ENCODE measurements at regions not wholly inside any gene's neighbourhood (a gene's known extent, or its start where the extent isn't known, plus 50 kb on each side); places are given as distances from the start of the nearest gene placed in this dataset.

DNA sequence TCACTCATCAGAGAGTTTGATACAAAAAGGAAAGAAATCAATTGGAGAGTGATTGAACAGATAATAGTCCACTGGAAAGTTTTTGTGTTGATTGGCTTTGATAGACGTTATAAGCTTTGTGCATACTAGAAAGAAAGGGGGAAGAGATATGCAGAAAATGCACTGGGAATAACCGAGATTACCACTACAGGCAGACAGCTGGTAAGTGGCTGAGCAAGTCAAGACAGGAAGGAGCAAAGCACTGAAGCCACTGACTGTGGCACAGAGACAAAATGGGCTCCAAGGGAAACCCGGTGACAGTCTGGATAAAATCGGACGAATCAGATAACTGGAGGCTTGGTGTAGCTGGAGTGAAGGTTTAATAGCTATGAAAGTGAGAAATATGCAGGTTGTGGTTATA is 209.0 kb downstream of the SIM1 start:
- Mint-ChIP-seq H3K27me3 (no peaks in the 10 kb centered on the region), H3K36me3 (no peaks in the 10 kb centered on the region), H3K9me3 (no peaks in the 10 kb centered on the region), H3K4me3 (peak overlapping the region in 1 of 4 donors; percentile 32), H3K27ac (no peak overlapping the region), H3K4me1 (peaks cover 0 to 9% (median 4%) of the 10 kb centered on the region in 3 donors)

DNA sequence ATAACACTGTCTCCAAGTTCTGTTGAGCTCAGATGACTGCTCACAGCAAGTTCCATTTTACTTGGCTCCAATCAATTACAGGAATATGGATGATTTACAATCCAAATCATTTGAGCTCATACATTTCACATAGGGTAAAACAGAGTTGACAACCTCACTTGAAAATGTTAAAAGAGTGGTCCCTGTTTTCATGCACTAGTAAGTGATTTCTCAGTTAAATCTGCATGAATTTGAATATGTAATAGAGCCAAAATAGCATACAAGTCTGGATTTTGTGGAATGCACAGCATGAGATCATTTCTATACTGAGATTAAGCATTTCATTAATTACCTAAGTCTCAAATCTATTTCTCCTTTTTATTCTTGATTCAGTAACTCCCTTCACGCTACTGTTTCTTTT is 217.6 kb downstream of the SIM1 start:
- no peak overlapping the region for H3K4me3 Mint-ChIP-seq
- no peak overlapping the region for H3K27ac Mint-ChIP-seq
- no peaks in the 10 kb centered on the region for H3K9me3 Mint-ChIP-seq
- H3K4me1 Mint-ChIP-seq = no peaks in the 10 kb centered on the region
- no peaks in the 10 kb centered on the region for H3K36me3 Mint-ChIP-seq
- H3K27me3 Mint-ChIP-seq = peaks cover 2% of the 10 kb centered on the region

DNA sequence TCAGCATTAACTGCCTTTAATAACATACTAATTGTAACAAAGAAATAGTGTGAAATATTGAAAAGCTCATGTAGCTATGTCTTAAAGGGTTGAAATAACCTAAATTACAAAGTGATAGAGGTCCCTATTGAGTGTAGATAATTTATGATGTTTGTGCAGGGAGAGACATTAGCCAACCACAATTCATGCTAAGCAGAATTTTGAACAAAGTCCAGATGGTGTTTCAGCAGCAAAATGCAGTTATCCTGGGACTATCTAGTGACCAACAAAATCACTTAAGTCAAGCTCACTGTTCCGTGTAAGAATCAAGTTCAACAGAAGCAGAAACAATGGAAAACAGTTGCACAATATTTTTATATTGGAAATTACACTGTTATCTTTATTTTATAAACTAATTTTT is 218.5 kb downstream of the SIM1 start:
- Mint-ChIP-seq H3K27ac (no peak overlapping the region), H3K27me3 (peaks cover 2% of the 10 kb centered on the region), H3K4me1 (no peaks in the 10 kb centered on the region), H3K4me3 (no peak overlapping the region), H3K9me3 (no peaks in the 10 kb centered on the region), H3K36me3 (no peaks in the 10 kb centered on the region)

DNA sequence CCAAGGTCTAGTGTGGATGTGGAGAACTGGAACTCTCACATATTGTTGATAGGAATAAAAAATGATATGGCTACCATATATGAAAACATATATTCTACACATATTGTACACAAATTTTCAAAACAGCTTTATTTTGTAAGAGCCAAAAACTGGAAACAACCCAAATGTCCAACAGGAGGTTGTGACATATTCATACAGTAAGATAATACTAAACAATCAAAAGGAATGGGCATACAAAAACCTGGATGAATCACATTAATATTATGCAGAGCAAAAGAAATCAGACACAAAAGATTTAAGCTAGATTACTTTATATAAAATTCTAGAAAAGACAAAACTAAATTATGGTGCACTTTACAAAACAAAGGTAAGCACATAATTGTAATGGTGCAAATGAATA is 223.9 kb downstream of the SIM1 start:
- peaks cover 5% of the 10 kb centered on the region for H3K27me3 Mint-ChIP-seq
- no peaks in the 10 kb centered on the region for H3K9me3 Mint-ChIP-seq
- H3K27ac Mint-ChIP-seq = no peak overlapping the region
- no peaks in the 10 kb centered on the region for H3K4me1 Mint-ChIP-seq
- H3K4me3 Mint-ChIP-seq = no peak overlapping the region
- no peaks in the 10 kb centered on the region for H3K36me3 Mint-ChIP-seq

GRCh38 chr6:100237821-100238220 is 226.9 kb downstream of the SIM1 start:
- H3K4me1 Mint-ChIP-seq = no peaks in the 10 kb centered on the region
- H3K36me3 Mint-ChIP-seq = no peaks in the 10 kb centered on the region
- peaks cover 7% of the 10 kb centered on the region for H3K27me3 Mint-ChIP-seq
- no peaks in the 10 kb centered on the region for H3K9me3 Mint-ChIP-seq
- H3K4me3 Mint-ChIP-seq = no peak overlapping the region
- no peak overlapping the region for H3K27ac Mint-ChIP-seq

DNA sequence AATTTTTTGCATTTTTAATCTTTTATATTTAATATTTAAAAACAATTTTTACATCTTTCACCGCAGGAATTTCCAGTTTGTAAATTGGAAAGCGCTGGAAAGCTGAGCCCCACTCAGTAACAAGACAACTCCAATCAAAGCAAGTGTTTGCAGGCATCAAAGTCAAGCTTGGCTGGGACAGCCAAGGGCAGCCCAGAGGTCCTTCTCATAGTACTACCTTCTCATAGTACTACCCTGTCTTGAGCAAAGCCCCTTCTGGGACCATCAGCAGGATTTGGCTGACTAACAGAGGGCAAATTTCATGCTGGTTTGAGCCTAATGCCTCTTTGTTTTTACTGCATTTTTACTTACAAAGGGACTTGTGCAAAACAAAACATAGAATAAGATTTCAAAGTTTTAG is 228.3 kb downstream of the SIM1 start:
- Mint-ChIP-seq H3K36me3 (no peaks in the 10 kb centered on the region), H3K4me1 (no peaks in the 10 kb centered on the region), H3K27ac (no peak overlapping the region), H3K4me3 (no peak overlapping the region), H3K27me3 (peaks cover 7% of the 10 kb centered on the region), H3K9me3 (no peaks in the 10 kb centered on the region)

DNA sequence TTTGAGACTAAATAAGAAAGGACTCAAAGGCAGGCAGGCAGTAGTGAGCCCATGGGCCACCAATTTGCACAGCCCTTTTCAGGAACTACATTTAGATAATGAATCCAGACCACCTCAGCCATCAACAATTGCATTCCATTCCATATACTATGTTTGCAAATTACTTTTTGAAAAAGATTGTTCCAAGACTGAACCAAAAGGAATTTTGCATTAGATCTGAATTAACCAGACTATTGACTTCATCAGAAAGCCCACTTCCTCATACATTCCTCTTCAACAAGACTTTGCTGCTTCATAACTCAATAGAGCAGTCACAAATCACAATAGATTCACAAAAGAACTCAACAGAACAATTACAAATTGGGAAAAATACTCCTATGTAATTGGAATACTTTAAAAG is 229.1 kb downstream of the SIM1 start:
- Mint-ChIP-seq H3K27ac (no peak overlapping the region), H3K4me1 (no peaks in the 10 kb centered on the region), H3K36me3 (no peaks in the 10 kb centered on the region), H3K4me3 (no peak overlapping the region), H3K9me3 (no peaks in the 10 kb centered on the region), H3K27me3 (peaks cover 7% of the 10 kb centered on the region)

GRCh38 chr6:100234625-100235024 is 230.1 kb downstream of the SIM1 start:
- Mint-ChIP-seq H3K9me3 (no peaks in the 10 kb centered on the region), H3K36me3 (no peaks in the 10 kb centered on the region), H3K4me1 (peaks cover 0 to 3% (median 1%) of the 10 kb centered on the region in 3 donors), H3K27me3 (peaks cover 7% of the 10 kb centered on the region), H3K27ac (no peak overlapping the region), H3K4me3 (no peak overlapping the region)

DNA sequence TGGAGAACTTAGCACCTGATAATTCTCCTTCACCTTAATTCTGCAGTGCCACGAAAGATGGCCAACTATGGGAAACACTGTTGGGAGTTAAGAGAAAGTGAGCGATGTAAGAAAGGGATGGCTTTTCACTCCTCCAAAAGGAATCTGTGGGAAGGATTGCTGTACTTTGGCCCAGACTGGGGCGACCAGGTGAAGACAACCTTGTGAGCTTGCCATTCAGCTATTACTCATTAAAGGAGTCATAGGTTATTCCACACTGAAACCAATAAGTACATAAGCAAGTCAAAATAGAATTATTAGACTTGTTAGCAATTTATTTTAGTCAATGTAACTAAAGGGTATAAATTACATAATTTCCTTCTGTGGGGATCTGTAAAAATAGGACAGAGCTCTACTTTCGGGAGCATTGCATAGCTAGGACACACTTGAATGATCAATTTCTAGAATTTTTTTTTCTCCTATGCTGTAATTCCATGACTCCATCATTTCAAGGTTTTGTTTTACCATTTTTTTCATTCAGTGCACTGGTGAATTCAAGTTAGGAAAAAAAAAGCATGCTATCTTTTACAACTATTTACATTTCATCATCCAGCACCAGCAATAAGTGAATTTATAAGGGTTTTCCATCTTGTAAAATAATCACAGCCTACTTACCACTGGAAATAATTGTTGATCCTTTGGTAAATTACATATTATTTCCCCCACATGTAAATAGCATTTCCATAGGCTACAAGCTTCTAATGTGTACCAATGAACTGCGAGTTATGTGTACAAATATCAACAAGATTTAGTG is 231.7 kb downstream of the SIM1 start:
- peaks cover 4% of the 10 kb centered on the region for H3K27me3 Mint-ChIP-seq

GRCh38 chr6:100230953-100231316 is 233.8 kb downstream of the SIM1 start:
- H3K4me1 Mint-ChIP-seq = peaks cover 8 to 20% (median 14%) of the 10 kb centered on the region in 3 donors
- no peaks in the 10 kb centered on the region for H3K9me3 Mint-ChIP-seq
- peaks cover 4% of the 10 kb centered on the region for H3K27me3 Mint-ChIP-seq
- peak overlapping the region in 1 of 3 donors; percentile 31 for H3K27ac Mint-ChIP-seq
- peak overlapping the region in 1 of 4 donors; percentile 74 for H3K4me3 Mint-ChIP-seq
- no peaks in the 10 kb centered on the region for H3K36me3 Mint-ChIP-seq

More for the DNA sequence above, 231.7 kb downstream of the SIM1 start:
- Mint-ChIP-seq H3K4me3 (peak overlapping the region in 1 of 4 donors; percentile 8), H3K27ac (no peak overlapping the region), H3K36me3 (no peaks in the 10 kb centered on the region), H3K9me3 (no peaks in the 10 kb centered on the region), H3K4me1 (peaks cover 5 to 16% (median 10%) of the 10 kb centered on the region in 3 donors)

- Mint-ChIP-seq H3K4me1 (peaks cover 8 to 20% (median 14%) of the 10 kb centered on the region in 3 donors), H3K27ac (peak overlapping the region in 1 of 3 donors; percentile 31), H3K9me3 (no peaks in the 10 kb centered on the region), H3K4me3 (peak overlapping the region in 1 of 4 donors; percentile 74), H3K27me3 (no peaks in the 10 kb centered on the region), H3K36me3 (no peaks in the 10 kb centered on the region)
Measured at GRCh38 chr6:100230115-100230952, 234.4 kb downstream of the SIM1 start.

GRCh38 chr6:100229512-100229911 is 235.2 kb downstream of the SIM1 start:
- peaks cover 8 to 20% (median 14%) of the 10 kb centered on the region in 3 donors for H3K4me1 Mint-ChIP-seq
- peak overlapping the region in 1 of 3 donors; percentile 39 for H3K27ac Mint-ChIP-seq
- H3K27me3 Mint-ChIP-seq = no peaks in the 10 kb centered on the region
- no peaks in the 10 kb centered on the region for H3K36me3 Mint-ChIP-seq
- H3K4me3 Mint-ChIP-seq = peak overlapping the region; percentile 74 to 92 (median 84)
- H3K9me3 Mint-ChIP-seq = no peaks in the 10 kb centered on the region

DNA sequence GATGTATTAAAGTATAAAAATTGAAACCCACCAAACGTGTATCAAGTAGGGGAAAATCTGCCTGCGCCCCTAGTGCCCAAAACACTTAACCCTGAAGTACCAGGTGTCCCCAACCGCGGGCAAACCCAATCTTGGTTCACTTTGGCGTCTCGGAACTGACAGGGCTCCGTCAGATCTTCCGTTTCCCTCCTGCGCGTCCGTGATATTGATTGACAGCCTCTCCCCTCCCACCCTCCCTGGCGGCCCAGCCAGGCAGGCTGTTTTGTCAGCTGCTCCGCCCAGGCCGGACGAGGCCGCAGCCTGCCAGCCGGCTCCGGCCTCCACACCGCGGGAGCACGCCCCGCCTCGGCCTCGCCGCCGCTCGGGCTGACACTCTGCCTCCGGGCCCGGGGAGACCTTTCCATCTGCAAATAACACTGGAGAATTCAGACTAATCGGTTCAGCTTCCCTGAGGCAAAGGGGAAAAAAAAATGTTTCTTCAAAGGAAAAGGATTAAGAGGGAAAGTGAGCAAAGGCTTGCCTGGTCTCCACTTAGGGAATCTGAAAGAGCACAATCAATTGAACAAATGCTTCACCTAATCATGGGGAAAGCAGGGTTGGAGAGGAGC is 234.9 kb upstream of the MCHR2 start:
- no peaks in the 10 kb centered on the region for H3K9me3 Mint-ChIP-seq
- H3K27me3 Mint-ChIP-seq = no peaks in the 10 kb centered on the region
- peak overlapping the region; percentile 74 to 92 (median 84) for H3K4me3 Mint-ChIP-seq
- H3K36me3 Mint-ChIP-seq = no peaks in the 10 kb centered on the region
- peak overlapping the region in 2 of 3 donors; percentile 39 to 82 for H3K27ac Mint-ChIP-seq
- H3K4me1 Mint-ChIP-seq = peaks cover 8 to 20% (median 14%) of the 10 kb centered on the region in 3 donors

DNA sequence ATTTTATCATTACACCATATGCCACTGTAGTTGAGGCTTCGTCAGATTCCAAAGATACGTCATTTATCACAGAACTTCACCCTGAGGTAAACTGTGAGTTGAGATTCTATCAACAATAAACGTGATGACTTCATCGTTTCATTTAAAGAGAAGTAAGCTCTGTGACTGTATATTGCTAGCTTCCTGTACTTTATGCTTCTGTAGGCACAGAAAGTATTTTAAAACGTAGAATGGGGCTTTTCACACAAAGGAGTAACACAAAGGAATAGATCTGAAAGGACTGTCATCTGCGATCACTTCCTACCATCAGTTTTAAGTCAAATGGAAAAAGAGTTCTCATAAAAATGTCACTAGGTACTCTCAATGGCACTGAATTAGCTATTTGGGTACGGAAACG is 234.4 kb upstream of the MCHR2 start:
- peaks cover 8 to 20% (median 14%) of the 10 kb centered on the region in 3 donors for H3K4me1 Mint-ChIP-seq
- no peaks in the 10 kb centered on the region for H3K36me3 Mint-ChIP-seq
- peak overlapping the region; percentile 74 to 85 (median 83) for H3K4me3 Mint-ChIP-seq
- peak overlapping the region in 2 of 3 donors; percentile 39 to 82 for H3K27ac Mint-ChIP-seq
- H3K27me3 Mint-ChIP-seq = no peaks in the 10 kb centered on the region
- H3K9me3 Mint-ChIP-seq = no peaks in the 10 kb centered on the region

GRCh38 chr6:100226811-100227210 is 232.8 kb upstream of the MCHR2 start:
- peaks cover 0 to 2% (median 0%) of the 10 kb centered on the region in 3 donors for H3K9me3 Mint-ChIP-seq
- no peaks in the 10 kb centered on the region for H3K36me3 Mint-ChIP-seq
- no peaks in the 10 kb centered on the region for H3K27me3 Mint-ChIP-seq
- H3K27ac Mint-ChIP-seq = no peak overlapping the region
- H3K4me1 Mint-ChIP-seq = peaks cover 8 to 20% (median 14%) of the 10 kb centered on the region in 3 donors
- no peak overlapping the region for H3K4me3 Mint-ChIP-seq

All from IgD-negative memory B cell (primary cell).